A673 (cell line): ENCODE measurements at regions not wholly inside any gene's neighbourhood (a gene's known extent, or its start where the extent isn't known, plus 50 kb on each side); places are given as distances from the start of the nearest gene placed in this dataset.

Source experiments
- BruUV-seq: library from RNA; stranded (reverse); fragments of 400-500 nt; replicated peaks from 2 replicates; lab custom pipeline; 2021; lab: Mats Ljungman, UMichigan
- CTCF ChIA-PET: fragments of 300-600 bp; sonication (Branson Sonifier 250); formaldehyde crosslinking; loops from one replicate; lab custom pipeline; 2022; ENCODE audit warnings: antibody characterized with exemption; lab: Charles Lee
- POLR2A ChIA-PET: fragments of 300-600 bp; sonication (Branson Sonifier 250); formaldehyde crosslinking; loops from one replicate; lab custom pipeline; 2022; ENCODE audit warnings: antibody characterized with exemption; ENCODE audit not compliant: low non-redundant PET; lab: Charles Lee
- DNase-seq: peaks from one replicate; pipeline ENCODE4 v3.0.0-alpha.2; 2015; ENCODE audit warnings: low spot score
- H3K27ac ChIP-seq: fragments of 200-600 bp; sonication (generic); 2 replicates; pipeline ENCODE4 v1.5.1; 2016; ENCODE audit warnings: mixed run types, low read depth, mild to moderate bottlenecking, mixed read lengths, antibody characterized with exemption, low read length; ENCODE audit not compliant: poor library complexity, severe bottlenecking
- H3K27me3 ChIP-seq: fragments of 200-600 bp; sonication (generic); replicated peaks from 2 replicates; pipeline ENCODE4 v1.6.1; 2017; ENCODE audit warnings: mixed run types, low read depth, mild to moderate bottlenecking, mixed read lengths, antibody characterized with exemption, low read length; ENCODE audit not compliant: insufficient read depth, poor library complexity
- H3K36me3 ChIP-seq: fragments of 200-600 bp; sonication (generic); 2 replicates; pipeline ENCODE4 v1.6.1; 2016; ENCODE audit warnings: mixed run types, mild to moderate bottlenecking, mixed read lengths, antibody characterized with exemption, low read length; ENCODE audit not compliant: insufficient read depth, poor library complexity, severe bottlenecking
- H3K4me1 ChIP-seq: fragments of 200-600 bp; sonication (generic); 2 replicates; pipeline ENCODE4 v1.6.1; 2017; ENCODE audit warnings: mixed run types, mild to moderate bottlenecking, mixed read lengths, antibody characterized with exemption, low read length; ENCODE audit not compliant: insufficient read depth, poor library complexity, severe bottlenecking
- H3K4me3 ChIP-seq: fragments of 200-600 bp; sonication (generic); 2 replicates; pipeline ENCODE4 v1.5.1; 2016; ENCODE audit warnings: low read depth, mixed run types, mild to moderate bottlenecking, mixed read lengths, low read length; ENCODE audit not compliant: poor library complexity, severe bottlenecking
- H3K9me3 ChIP-seq: fragments of 200-600 bp; sonication (generic); 2 replicates; pipeline ENCODE4 v1.6.1; 2016; ENCODE audit warnings: mixed run types, low read depth, mild to moderate bottlenecking, mixed read lengths, antibody characterized with exemption, low read length; ENCODE audit not compliant: poor library complexity, severe bottlenecking
- EZH2 ChIP-seq: fragments of 200-600 bp; sonication (generic); IDR thresholded peaks from 2 replicates; pipeline ENCODE4 v1.6.1; 2017; ENCODE audit warnings: borderline replicate concordance, low read depth, mild to moderate bottlenecking, mixed read lengths, antibody characterized with exemption, low read length; ENCODE audit not compliant: poor library complexity, severe bottlenecking
- intact Hi-C: fragments of 100-400 bp; cut with micrococcal nuclease; formaldehyde crosslinking; loops from one replicate; pipeline ENCODE4 v1.10.0; 2022; ENCODE audit not compliant: unreplicated experiment
- TF ChIP-seq, protein P1 (sequence below): fragments of 300-800, 200-600 bp; sonication (generic); conservative IDR thresholded peaks from 2 replicates; pipeline ENCODE4 v1.5.1; 2017; ENCODE audit warnings: low read depth, mild to moderate bottlenecking, antibody characterized with exemption, low read length, moderate library complexity, mixed read lengths

DNA sequence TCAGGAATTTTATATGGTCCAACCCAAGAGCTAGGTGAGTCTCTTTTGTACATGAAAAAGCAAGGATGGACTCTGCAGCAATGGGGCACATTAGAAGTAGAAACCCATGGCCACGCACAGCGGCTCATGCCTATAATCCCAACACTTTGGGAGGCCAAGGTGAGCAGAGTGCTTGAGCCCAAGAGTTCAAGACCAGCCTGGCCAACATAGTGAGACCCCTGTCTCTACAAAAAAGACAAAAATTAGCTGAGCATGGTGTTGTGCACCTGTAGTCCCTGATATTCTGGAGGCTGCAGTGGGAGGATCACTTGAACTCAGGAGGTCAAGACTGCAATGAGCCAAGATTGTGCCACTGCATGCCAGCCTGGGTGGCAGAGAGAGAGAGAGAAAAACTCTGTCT is 128.7 kb upstream of the PLEKHA5 start:
- ChIA-PET CTCF (no interaction called here), POLR2A (no interaction called here)
- Histone ChIP-seq H3K9me3 (no peaks in the 10 kb centered on the region), H3K4me3 (no peak overlapping the region), H3K4me1 (no peaks in the 10 kb centered on the region), H3K36me3 (no peaks in the 10 kb centered on the region), H3K27me3 (no peaks in the 10 kb centered on the region), H3K27ac (no peak overlapping the region)
- BruUV-seq = no TSS peak
- intact Hi-C loops = no loop called here
- no peak for DNase-seq
- TF ChIP-seq EZH2 = no peak
- TF ChIP-seq, protein P1, sequence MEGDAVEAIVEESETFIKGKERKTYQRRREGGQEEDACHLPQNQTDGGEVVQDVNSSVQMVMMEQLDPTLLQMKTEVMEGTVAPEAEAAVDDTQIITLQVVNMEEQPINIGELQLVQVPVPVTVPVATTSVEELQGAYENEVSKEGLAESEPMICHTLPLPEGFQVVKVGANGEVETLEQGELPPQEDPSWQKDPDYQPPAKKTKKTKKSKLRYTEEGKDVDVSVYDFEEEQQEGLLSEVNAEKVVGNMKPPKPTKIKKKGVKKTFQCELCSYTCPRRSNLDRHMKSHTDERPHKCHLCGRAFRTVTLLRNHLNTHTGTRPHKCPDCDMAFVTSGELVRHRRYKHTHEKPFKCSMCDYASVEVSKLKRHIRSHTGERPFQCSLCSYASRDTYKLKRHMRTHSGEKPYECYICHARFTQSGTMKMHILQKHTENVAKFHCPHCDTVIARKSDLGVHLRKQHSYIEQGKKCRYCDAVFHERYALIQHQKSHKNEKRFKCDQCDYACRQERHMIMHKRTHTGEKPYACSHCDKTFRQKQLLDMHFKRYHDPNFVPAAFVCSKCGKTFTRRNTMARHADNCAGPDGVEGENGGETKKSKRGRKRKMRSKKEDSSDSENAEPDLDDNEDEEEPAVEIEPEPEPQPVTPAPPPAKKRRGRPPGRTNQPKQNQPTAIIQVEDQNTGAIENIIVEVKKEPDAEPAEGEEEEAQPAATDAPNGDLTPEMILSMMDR = no peak

DNA sequence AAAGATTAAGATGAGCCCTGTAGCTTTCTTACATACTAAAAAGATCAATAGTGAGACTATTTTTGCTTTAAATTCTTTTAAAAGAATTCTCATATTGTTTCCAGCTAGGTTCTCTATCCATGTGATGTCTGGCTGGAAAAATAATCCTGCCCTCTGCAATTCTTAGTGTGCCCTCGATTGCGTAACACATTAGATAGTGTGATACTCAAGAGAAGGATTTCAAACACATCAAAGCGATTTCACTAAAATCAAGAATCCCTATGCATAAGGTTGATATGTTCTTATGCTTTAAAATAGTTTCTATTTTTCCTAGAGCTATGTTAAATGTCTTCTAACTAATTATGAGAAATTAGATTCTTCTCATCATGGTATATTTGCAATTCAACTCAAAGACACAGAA is 127.3 kb upstream of the PLEKHA5 start:
- peak; percentile 13 for DNase-seq

DNA sequence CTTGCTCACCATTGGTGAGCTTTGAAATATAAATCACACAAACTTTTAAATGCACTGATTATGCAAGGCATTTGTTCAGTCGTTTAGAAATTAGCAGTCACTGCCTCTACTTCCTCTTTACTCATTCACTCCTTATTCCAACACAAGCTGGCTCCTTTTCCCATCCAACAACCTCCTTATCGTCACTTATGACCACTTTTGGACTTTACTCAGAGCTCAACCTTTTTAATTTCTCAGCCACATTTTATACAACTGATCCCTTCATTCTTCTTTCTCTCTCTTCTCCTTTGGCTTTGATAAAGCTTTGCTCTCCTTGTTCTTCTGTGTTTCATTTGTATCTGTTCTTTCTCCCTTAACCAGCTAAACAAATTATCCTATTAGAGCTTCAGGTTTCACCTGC is 126.4 kb upstream of the PLEKHA5 start:
- Histone ChIP-seq H3K4me3 (no peak overlapping the region), H3K9me3 (no peaks in the 10 kb centered on the region), H3K27ac (no peak overlapping the region), H3K36me3 (no peaks in the 10 kb centered on the region), H3K4me1 (no peaks in the 10 kb centered on the region), H3K27me3 (no peaks in the 10 kb centered on the region)
- no peak for DNase-seq
- CTCF ChIA-PET = no interaction called here
- BruUV-seq = no TSS peak
- intact Hi-C loops = no loop called here
- TF ChIP-seq EZH2 = no peak
- POLR2A ChIA-PET = no interaction called here

More for the DNA sequence above, 127.3 kb upstream of the PLEKHA5 start:
- intact Hi-C loops = no loop called here
- ChIA-PET POLR2A (no interaction called here), CTCF (interaction anchor here (0.5 kb wide), 1 partner anchor 95 kb away, joined by 3 read pairs; no protein-coding TSS in a partner anchor)
- H3K27ac ChIP-seq = no peak overlapping the region
- no peak overlapping the region for H3K4me3 ChIP-seq
- H3K27me3 ChIP-seq = no peaks in the 10 kb centered on the region
- no peaks in the 10 kb centered on the region for H3K36me3 ChIP-seq
- TF ChIP-seq EZH2 = no peak
- TF ChIP-seq, protein P1 = no peak
- BruUV-seq = no TSS peak
- no peaks in the 10 kb centered on the region for H3K4me1 ChIP-seq
- no peaks in the 10 kb centered on the region for H3K9me3 ChIP-seq

DNA sequence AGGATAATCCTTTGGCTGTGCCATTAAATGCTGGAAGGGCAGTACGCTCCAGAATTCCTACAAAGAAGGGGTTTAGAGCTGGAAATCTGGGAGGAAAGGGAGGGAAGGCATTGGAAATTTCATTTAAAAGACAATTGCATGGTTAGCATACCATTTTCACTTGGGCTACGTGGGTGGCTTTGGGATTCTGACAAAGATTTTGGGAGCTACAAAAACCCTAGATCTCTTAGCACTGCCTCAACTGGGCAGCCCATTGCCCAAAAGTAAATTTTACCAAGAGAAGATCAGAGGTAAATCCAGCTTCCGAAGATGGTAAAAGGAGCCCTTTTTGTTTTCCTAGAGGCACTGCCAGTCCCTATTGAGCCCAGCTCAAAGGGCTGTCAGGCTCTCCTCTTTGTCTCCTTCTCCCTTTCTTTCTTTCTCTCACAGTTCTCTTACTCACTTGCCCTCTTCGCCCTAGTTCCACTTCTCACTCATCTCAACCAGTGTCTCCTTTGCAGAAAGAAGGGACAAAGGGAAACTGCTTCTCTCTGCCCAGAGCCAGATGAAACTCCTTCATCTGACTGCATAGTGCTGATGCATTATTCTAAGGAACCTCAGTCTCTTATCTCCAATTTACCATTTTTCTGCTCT is 125.4 kb upstream of the PLEKHA5 start:
- POLR2A ChIA-PET = no interaction called here
- intact Hi-C loops = no loop called here
- TF ChIP-seq, protein P1 = no peak
- no peak for TF ChIP-seq EZH2
- Histone ChIP-seq H3K4me1 (no peaks in the 10 kb centered on the region), H3K36me3 (no peaks in the 10 kb centered on the region), H3K27ac (no peak overlapping the region), H3K9me3 (no peaks in the 10 kb centered on the region), H3K4me3 (no peak overlapping the region), H3K27me3 (no peaks in the 10 kb centered on the region)
- CTCF ChIA-PET = no interaction called here
- no peak for DNase-seq
- no TSS peak for BruUV-seq
